ENCODE measurements at regions not wholly inside any gene's neighbourhood (a gene's known extent, or its start where the extent isn't known, plus 50 kb on each side); places are given as distances from the start of the nearest gene placed in this dataset.

DNA sequence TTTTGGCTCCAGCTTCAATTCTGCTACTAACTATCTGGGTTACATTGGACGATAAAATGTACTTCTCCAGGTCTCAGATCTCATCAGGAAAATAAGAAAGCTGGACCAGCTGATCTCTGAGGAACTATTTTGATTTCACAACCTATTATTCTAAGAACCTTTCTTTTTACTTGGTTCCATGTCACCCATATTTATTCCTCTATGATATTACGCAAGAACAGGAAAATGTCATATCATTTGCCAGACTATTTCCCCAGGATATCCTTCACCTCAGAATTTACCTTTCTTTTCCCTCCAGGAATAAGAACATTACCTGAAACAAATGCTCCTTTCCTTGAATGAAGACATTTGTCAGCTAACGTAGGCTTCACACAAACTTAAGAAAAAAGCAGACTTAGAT lies 387.5 kb upstream of the RAG2 start:
- H3K9me2 ChIP-seq (ENCODE audit: insufficient read depth, low read length), result no peaks in the 10 kb centered on the region
- H3K79me2 ChIP-seq (replicated peaks; ENCODE audit: insufficient read depth, low read length), result no peaks in the 10 kb centered on the region
- H3K4me2 ChIP-seq (ENCODE audit: low read length), result no peak overlapping the region
- no peaks in the 10 kb centered on the region for H4K20me1 ChIP-seq (ENCODE audit: insufficient read depth)
- H3F3A ChIP-seq (ENCODE audit: insufficient read depth, low read length, poor library complexity, severe bottlenecking), result no peaks in the 10 kb centered on the region
- H3K36me3 ChIP-seq (ENCODE audit: insufficient read depth, low read length), result no peaks in the 10 kb centered on the region
- H2AFZ ChIP-seq (ENCODE audit: low read depth, low read length), result no peak overlapping the region
- H3K4me3 ChIP-seq (ENCODE audit: low read length), result no peak overlapping the region
- peaks cover 12% of the 10 kb centered on the region for H3K9me3 ChIP-seq (ENCODE audit: low read length)
- H3K27ac ChIP-seq (ENCODE audit: low read length), result no peak overlapping the region
- TF ChIP-seq EZH2 (IDR thresholded peaks at IDR 0.05; ENCODE audit: borderline replicate concordance, insufficient read depth, low read length, poor library complexity, severe bottlenecking) (no peak), TAF1 (IDR thresholded peaks at IDR 0.05; ENCODE audit: low read depth) (no peak), MXI1 (conservative IDR thresholded peaks at IDR 0.05; ENCODE audit: poor library complexity, severe bottlenecking) (no peak), EP300 (conservative IDR thresholded peaks at IDR 0.05; ENCODE audit: poor library complexity, severe bottlenecking) (no peak), SMC3 (conservative IDR thresholded peaks at IDR 0.05; ENCODE audit: poor library complexity) (no peak), RAD21 (conservative IDR thresholded peaks at IDR 0.05) (no peak), POLR2AphosphoS5 (IDR thresholded peaks at IDR 0.05) (no peak)
- TF ChIP-seq, protein P1, sequence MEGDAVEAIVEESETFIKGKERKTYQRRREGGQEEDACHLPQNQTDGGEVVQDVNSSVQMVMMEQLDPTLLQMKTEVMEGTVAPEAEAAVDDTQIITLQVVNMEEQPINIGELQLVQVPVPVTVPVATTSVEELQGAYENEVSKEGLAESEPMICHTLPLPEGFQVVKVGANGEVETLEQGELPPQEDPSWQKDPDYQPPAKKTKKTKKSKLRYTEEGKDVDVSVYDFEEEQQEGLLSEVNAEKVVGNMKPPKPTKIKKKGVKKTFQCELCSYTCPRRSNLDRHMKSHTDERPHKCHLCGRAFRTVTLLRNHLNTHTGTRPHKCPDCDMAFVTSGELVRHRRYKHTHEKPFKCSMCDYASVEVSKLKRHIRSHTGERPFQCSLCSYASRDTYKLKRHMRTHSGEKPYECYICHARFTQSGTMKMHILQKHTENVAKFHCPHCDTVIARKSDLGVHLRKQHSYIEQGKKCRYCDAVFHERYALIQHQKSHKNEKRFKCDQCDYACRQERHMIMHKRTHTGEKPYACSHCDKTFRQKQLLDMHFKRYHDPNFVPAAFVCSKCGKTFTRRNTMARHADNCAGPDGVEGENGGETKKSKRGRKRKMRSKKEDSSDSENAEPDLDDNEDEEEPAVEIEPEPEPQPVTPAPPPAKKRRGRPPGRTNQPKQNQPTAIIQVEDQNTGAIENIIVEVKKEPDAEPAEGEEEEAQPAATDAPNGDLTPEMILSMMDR (IDR thresholded peaks at IDR 0.05; ENCODE audit: poor library complexity, severe bottlenecking), result no peak
- TF ChIP-seq, protein P2, sequence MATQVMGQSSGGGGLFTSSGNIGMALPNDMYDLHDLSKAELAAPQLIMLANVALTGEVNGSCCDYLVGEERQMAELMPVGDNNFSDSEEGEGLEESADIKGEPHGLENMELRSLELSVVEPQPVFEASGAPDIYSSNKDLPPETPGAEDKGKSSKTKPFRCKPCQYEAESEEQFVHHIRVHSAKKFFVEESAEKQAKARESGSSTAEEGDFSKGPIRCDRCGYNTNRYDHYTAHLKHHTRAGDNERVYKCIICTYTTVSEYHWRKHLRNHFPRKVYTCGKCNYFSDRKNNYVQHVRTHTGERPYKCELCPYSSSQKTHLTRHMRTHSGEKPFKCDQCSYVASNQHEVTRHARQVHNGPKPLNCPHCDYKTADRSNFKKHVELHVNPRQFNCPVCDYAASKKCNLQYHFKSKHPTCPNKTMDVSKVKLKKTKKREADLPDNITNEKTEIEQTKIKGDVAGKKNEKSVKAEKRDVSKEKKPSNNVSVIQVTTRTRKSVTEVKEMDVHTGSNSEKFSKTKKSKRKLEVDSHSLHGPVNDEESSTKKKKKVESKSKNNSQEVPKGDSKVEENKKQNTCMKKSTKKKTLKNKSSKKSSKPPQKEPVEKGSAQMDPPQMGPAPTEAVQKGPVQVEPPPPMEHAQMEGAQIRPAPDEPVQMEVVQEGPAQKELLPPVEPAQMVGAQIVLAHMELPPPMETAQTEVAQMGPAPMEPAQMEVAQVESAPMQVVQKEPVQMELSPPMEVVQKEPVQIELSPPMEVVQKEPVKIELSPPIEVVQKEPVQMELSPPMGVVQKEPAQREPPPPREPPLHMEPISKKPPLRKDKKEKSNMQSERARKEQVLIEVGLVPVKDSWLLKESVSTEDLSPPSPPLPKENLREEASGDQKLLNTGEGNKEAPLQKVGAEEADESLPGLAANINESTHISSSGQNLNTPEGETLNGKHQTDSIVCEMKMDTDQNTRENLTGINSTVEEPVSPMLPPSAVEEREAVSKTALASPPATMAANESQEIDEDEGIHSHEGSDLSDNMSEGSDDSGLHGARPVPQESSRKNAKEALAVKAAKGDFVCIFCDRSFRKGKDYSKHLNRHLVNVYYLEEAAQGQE (IDR thresholded peaks at IDR 0.05; ENCODE audit: borderline replicate concordance), result no peak
- no peak overlapping the region for H3K9ac ChIP-seq (ENCODE audit: low read length)
- no peaks in the 10 kb centered on the region for H3K27me3 ChIP-seq (ENCODE audit: insufficient read depth, low read depth, low read length)

DNA sequence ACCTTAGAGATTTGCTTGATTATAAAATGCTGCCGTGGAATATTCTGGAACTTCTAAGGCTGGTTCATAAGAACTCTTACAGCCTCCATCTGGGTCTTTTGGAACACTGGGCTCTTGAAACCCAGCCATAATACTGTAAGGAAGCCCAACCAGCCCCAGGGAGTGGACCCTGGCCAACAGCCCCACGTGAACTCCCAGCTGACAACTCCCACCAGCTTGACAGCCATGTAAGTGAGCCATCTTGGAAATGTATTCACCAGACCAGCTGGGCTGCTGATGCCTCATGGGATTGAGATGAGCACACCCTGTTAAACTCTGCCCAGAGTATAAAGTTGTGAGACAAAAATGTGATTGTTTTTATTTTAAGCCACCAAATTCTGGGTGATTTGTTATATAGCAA lies 378.7 kb upstream of the RAG2 start:
- Histone ChIP-seq H3K27ac (ENCODE audit: low read length) (no peak overlapping the region), H3K4me2 (ENCODE audit: low read length) (no peak overlapping the region), H3K9ac (ENCODE audit: low read length) (no peak overlapping the region), H3F3A (ENCODE audit: insufficient read depth, low read length, poor library complexity, severe bottlenecking) (no peaks in the 10 kb centered on the region), H3K79me2 (replicated peaks; ENCODE audit: insufficient read depth, low read length) (no peaks in the 10 kb centered on the region), H3K9me2 (ENCODE audit: insufficient read depth, low read length) (no peaks in the 10 kb centered on the region), H2AFZ (ENCODE audit: low read depth, low read length) (no peak overlapping the region), H3K9me3 (ENCODE audit: low read length) (peaks cover 7% of the 10 kb centered on the region), H3K36me3 (ENCODE audit: insufficient read depth, low read length) (no peaks in the 10 kb centered on the region), H4K20me1 (ENCODE audit: insufficient read depth) (no peaks in the 10 kb centered on the region), H3K4me3 (ENCODE audit: low read length) (no peak overlapping the region), H3K27me3 (ENCODE audit: insufficient read depth, low read depth, low read length) (no peaks in the 10 kb centered on the region)
- TF ChIP-seq MXI1 (conservative IDR thresholded peaks at IDR 0.05; ENCODE audit: poor library complexity, severe bottlenecking) (no peak), TAF1 (IDR thresholded peaks at IDR 0.05; ENCODE audit: low read depth) (no peak), EZH2 (IDR thresholded peaks at IDR 0.05; ENCODE audit: borderline replicate concordance, insufficient read depth, low read length, poor library complexity, severe bottlenecking) (no peak), SMC3 (conservative IDR thresholded peaks at IDR 0.05; ENCODE audit: poor library complexity) (no peak), EP300 (conservative IDR thresholded peaks at IDR 0.05; ENCODE audit: poor library complexity, severe bottlenecking) (no peak), RAD21 (conservative IDR thresholded peaks at IDR 0.05) (no peak), POLR2AphosphoS5 (IDR thresholded peaks at IDR 0.05) (no peak)
- TF ChIP-seq, protein P1 (IDR thresholded peaks at IDR 0.05; ENCODE audit: poor library complexity, severe bottlenecking), result no peak
- TF ChIP-seq, protein P2 (IDR thresholded peaks at IDR 0.05; ENCODE audit: borderline replicate concordance), result no peak
